COLO668 (cell line): ENCODE measurements at regions not wholly inside any gene's neighbourhood (a gene's known extent, or its start where the extent isn't known, plus 50 kb on each side); places are given as distances from the start of the nearest gene placed in this dataset.

Experiments
- DNase-seq: peaks from one replicate; lab custom pipeline; 2025; ENCODE audit not compliant: unreplicated experiment; lab: John Stamatoyannopoulos, UW

GRCh38 chr2:236863729-236864126 is 222.0 kb upstream of the COPS8 start:
- DNase-seq, result no peak

GRCh38 chr2:236865052-236865451 is 220.6 kb upstream of the COPS8 start:
- DNase-seq, result no peak

- DNase-seq, result no peak
Observed at GRCh38 chr2:236866542-236867340, 218.9 kb upstream of the COPS8 start.

GRCh38 chr2:236867441-236868260 is 218.0 kb upstream of the COPS8 start:
- no peak for DNase-seq

- no peak for DNase-seq
Observed at GRCh38 chr2:236870370-236870769, 215.3 kb upstream of the COPS8 start.

GRCh38 chr2:236871500-236872001 is 214.1 kb upstream of the COPS8 start:
- DNase-seq, result peak; percentile 61

- no peak for DNase-seq
Observed at GRCh38 chr2:236872015-236872414, 213.7 kb upstream of the COPS8 start.

- DNase-seq, result no peak
Observed at GRCh38 chr2:236872981-236873380, 212.7 kb upstream of the COPS8 start.

- DNase-seq, result no peak
Observed at GRCh38 chr2:236873636-236874035, 212.1 kb upstream of the COPS8 start.

GRCh38 chr2:236874866-236875481 is 210.7 kb upstream of the COPS8 start:
- no peak for DNase-seq

- DNase-seq, result peak; percentile 58
Observed at GRCh38 chr2:236875906-236876505, 209.7 kb upstream of the COPS8 start.

- no peak for DNase-seq
Observed at GRCh38 chr2:236876642-236877041, 209.0 kb upstream of the COPS8 start.

- DNase-seq, result no peak
Observed at GRCh38 chr2:236877972-236878371, 207.7 kb upstream of the COPS8 start.

- no peak for DNase-seq
Observed at GRCh38 chr2:236879416-236879963, 206.2 kb upstream of the COPS8 start.

- DNase-seq, result no peak
Observed at GRCh38 chr2:236882074-236882473, 203.6 kb upstream of the COPS8 start.

GRCh38 chr2:236882930-236883329 is 202.8 kb upstream of the COPS8 start:
- DNase-seq, result no peak

GRCh38 chr2:236883819-236884218 is 201.9 kb upstream of the COPS8 start:
- DNase-seq, result no peak

- no peak for DNase-seq
Observed at GRCh38 chr2:236884569-236885175, 201.0 kb upstream of the COPS8 start.

GRCh38 chr2:236886456-236886855 is 199.2 kb upstream of the COPS8 start:
- DNase-seq, result no peak

- DNase-seq, result no peak
Observed at GRCh38 chr2:236887531-236887930, 198.2 kb upstream of the COPS8 start.
